Stimulated activated CD4-positive, alpha-beta T cell treated with anti-CD3 and anti-CD28 coated beads, Interleukin-1b, Interleukin-23, amount 100 ng/mL, for 1 hour (primary cell): ENCODE measurements at regions not wholly inside any gene's neighbourhood (a gene's known extent, or its start where the extent isn't known, plus 50 kb on each side); places are given as distances from the start of the nearest gene placed in this dataset.
"Not testable (repeated sequence)": the region's sequence is repeated elsewhere in the genome, so short reads cannot be mapped to it uniquely, and the experiment has no call there.

Experiments used
- DNase-seq, 2 donors: peaks; one replicate each; pipeline ENCODE4 v3.0.0-alpha.2; 2020; ENCODE audit warnings: low read depth in 2 of 2

DNA sequence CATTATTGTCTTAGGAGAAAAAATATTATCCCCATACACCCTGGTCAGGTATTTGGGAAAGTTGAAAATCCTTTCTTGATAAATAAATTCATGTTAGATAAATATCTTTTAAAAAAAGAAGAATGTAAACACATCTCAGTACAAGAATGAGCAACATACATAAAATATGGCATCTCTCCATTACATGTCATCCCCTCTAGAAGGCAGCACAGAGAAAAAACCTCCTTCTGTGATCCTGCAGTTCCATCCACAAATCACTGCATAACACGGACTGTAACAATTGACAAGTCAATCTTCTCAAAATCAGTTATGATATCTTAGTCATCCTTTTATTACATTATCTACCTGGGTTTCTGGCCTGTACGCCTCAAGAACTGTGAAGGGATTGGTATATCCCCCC is 683.9 kb upstream of the KLHL1 start:
- DNase-seq, result no peak

DNA sequence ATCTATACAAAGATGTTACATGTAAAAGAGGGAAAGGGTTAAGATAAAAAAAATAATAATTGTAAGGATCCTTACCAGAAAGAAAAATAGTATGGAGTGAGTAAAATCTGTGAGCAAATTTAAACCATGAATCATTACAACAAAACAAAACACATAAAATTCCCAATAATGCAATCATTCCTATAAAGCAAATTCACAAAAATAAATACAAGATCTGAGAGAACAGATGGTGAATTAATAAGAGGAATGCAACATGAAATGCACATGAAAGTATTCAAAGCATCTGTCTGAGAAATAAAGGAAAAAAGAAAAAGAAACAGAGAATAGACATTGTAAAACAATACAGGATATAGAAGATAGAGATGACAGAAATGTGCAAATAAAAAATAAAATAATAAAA is 681.5 kb upstream of the KLHL1 start:
- no peak for DNase-seq

DNA sequence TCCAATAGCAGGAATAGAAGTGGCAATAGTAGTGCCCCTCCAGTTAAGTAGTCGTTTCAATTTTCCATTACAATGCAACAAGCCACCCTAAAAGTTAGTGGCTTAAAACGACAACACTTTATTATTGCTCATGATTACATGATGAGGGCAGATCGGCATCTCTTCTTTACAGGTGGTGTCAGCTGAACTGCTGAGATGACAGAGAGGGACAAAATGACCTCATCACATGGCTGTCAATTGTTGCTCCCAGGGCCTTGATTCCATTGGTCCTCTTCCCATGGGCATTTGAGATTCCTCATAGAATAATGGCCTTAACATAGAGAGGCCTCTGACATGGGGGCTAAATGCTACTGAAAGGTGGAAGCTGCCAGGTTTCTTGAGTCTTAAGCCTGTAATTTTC is 679.8 kb upstream of the KLHL1 start:
- DNase-seq, result no peak

DNA sequence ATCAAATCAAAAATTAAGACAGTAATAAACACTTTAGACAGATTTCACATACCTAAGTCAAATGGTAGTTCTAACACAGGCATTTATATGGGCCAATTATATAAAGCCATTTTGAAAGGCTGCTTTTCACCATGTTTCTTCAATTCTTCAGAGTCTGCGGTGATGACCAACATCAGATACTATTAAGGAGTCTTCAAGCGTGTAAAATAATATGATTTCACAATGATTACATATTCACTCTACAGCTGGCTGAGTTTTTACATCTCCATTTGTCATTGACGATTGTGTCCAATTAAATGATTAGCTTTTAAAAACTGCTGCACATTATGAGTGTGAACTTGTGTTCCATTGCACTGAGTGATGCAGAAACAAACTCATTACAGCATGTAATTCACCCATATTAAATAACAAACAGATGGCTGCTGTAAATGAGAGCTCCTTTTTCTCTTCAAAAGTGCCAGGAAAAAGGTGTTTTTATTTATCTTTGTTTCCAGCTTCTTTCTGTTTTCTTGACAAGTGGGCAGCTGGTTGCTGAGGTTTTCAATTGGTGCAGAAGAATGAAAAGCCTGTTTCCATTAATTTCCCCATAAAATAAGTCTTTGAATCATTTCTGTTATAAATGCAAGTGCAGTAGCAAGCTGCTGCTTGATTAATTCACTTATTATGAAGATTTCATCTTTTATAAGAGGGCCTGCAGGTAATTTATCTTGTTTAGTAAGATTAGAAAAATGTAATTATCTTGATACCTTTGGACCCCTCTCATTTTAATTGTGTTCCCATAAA is 676.1 kb upstream of the KLHL1 start:
- DNase-seq, result no peak

DNA sequence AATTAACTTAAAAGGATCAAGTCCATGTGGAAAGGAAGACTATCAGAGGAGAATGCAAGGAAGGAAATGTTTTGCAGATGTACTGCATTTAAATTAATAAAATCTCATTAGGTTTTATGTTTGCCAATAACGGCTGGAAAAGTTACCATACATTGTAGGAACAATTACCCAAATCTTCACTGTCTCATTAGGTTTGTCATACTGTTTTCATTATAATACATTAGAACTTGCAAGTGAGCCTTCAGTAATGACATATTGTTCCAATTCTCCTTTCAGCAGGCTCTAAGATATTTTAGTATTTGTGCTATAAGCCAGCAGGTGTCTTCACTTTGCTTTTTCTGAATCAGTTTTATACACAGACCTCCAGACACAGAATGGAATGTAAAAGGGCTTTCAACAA is 661.6 kb upstream of the KLHL1 start:
- DNase-seq, result no peak

DNA sequence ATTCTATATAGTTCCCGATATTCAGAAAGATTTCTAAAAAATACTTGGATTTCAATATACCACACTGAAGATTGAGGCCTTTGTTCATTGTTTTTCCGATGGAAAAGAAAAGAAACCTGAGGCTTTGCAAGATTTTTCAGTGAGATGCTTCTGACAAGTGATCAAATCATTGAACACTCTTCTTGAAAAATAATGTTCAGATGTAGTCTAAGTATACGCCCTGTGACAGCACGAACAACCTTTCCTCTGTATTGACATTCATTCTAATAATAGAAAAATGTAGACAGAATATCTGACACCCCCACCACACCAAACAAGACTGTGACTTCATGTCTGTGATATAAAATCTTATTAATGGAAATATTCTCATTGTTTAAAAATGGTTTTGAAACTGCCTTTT is 650.7 kb upstream of the KLHL1 start:
- no peak for DNase-seq

DNA sequence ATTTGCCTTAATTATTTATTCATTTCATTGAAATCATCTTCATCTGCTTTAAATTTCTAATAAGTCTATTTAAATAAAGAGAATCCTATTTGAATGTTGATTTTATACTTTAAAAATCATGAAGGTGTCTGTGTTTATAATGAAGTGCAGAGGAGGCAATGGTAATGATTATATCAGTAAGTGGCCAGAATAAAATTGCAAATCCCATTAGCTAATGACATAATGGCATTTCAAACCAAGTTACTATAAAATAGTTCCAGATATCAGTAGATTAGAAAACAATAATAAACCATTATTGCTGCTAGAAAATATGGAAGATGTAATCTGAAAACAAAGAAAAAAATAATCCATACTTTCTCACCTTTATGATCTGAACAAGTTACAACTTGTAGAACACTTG is 647.8 kb upstream of the KLHL1 start:
- DNase-seq, result no peak

DNA sequence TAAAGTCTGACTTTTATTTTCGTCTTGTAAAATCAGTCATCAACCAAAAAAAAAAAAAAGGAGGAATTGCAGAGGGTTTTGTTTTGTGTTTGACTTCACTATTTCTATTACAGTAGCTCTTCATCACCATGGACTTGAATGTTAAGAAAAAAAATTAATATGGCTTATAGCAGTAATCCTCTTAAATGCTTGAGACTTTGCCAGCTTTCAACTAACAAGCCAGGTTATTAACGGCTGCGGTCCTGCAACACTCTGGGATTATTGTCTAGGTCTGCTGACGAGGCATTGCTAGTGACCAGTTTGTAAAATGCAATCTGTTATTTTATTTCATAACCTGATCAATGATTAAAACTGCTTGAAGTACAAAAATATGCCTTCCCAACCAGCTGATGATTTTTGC is 647.2 kb upstream of the KLHL1 start:
- DNase-seq, result no peak

DNA sequence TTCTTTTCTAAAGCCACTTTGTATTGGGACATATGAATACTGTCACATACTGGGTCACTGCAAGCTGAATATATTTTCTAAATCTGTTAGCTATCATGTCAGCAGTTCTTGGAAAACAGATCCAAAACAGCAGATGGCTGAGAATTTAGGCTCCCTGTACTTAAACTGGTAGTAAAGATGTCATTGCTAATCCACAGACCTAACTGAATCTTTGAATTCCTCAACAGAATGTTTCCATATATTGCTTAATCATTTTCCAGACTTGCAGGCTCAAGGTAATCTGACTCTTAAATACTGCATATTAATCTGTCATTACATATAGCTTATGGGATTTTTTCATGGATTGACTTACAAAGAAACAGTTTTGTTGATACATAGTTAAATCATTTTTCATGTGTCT is 639.0 kb upstream of the KLHL1 start:
- no peak for DNase-seq

DNA sequence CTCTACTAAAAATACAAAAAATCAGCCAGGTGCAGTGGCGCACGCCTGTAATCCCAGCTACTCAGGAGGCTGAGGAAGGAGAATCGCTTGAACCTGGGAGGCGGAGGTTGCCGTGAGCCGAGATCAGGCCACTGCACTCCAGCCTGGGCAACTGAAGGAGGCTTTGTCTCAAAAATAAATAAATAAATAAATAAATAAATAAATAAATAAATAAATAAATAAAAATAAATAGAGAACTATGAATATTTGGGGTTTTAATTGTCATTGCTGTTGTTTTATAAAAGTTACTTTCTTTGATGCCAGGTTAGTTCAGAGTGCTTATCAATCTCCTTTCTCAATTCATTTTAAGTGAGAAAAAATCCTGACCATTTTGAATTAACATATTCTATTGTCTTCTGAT is 638.2 kb upstream of the KLHL1 start:
- DNase-seq, result not testable (repeated sequence)

DNA sequence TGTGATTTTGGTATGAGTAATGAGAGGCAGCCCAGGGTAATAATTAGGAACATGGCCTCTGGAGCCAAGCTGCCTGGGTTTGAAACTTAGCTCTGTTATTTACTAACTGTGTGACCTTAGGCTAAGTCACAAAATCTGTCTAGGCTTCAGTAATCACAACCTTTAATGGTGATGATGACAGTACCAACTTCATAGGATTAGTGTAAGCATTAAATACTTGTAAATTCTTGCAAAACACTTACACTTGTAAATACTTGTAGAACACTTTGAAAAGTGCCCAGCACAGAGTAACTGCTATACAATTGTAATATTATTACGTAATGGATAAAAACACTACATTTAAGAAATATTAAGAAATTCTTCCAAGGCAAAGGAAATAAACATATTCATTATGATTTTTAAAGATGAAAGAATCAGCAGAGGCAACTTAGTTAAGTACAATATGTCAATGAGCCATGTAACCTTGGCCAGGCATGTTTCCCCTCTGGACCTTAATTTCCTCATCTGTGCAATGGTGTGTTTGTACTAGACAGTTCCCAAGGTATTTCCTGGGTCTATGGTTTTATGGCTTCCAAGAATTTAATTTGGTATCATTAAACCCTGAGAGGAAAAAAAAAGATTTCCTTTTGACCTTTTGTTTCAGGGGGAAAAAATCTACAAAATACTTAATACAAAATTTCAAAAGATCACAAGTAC is 628.5 kb upstream of the KLHL1 start:
- no peak for DNase-seq

DNA sequence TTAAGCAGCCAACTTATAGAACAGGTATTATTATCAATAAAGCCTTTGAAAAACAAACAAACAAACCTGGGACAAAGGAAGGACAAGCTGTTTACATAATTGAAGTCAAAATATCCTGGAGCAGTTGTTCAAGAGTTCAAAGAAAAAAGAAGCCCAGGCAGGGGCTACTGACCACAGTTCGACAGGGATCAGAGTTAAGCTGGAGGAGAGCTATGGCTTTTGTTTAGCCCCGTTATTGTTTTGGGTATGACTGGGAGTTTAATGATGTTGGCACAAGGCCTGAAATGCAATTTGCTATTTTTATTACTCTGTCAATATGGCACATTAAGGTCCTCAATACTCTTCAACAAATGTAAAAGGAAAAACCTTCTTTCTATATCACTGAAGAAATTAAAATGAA is 624.4 kb upstream of the KLHL1 start:
- no peak for DNase-seq

DNA sequence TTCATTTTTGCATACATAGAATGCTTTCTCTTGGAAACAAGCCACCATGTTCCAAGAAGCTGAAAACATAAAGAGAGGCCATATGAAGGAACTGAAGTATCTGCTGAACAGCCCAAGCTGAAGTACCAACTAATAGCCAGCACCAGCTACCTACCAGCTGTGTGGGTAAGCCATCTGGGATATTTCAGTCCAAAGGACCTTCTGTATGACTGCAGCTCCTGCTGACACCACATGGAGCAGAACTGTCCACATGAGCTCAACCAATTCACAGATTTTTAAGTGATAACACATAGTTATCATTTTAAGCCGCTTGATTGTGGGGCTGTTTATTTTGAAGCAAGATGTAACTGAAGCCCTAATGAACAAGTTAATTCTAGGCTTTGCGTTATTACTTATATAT is 621.1 kb upstream of the KLHL1 start:
- no peak for DNase-seq

DNA sequence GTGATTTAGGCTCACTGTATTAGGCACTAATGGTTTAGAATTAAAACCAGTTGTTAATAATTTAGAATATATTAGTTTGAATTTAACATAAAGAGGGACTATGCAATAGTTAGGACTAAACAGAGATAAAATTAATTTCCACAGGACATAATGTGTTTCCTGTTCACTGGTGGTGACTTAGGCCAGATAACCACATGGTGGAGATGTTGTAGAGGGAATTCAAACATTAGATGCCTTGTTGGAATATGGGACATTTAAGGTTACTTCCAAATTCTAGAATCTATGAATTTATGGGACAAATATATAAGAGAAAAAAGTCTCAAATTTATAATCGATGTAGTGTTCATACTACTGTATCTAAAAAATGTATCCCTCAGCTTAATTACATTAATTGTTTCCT is 615.5 kb upstream of the KLHL1 start:
- no peak for DNase-seq

DNA sequence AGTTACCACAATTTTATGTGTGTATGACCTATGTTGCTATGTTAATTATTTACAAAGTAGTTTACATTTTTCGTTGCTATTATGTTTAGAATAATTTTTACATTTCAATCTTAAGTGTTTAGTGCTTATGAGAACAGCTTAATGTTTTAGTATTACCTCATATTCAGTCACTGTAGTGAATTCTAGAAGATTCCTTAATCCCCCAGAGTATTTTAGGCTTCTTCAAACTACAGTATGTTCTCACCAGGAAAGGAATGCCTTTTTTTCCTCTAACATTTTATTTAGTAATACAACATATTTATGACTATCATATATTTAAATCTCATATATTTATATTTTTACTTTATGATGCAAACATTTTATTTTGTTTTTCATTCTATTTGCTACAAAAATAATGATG is 612.1 kb upstream of the KLHL1 start:
- DNase-seq, result no peak

DNA sequence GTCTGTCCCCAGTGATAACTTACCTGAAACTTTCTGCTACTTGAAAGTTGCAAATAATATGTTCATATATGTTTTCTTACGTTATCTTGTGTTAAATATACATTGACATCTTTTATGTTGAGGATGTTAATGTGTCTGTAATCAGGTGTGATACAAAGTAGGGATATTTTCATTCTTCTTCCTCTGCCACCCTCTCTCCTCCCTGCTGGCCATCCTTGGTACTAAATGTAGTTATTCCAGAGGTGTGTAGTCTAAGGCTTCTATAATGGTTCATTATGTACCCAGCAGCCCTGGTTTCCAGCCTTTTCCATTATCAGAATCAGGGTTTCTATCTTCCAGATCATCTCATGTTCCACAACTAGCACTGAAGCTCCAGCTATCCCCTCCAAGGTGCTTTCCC is 606.7 kb upstream of the KLHL1 start:
- DNase-seq, result no peak

DNA sequence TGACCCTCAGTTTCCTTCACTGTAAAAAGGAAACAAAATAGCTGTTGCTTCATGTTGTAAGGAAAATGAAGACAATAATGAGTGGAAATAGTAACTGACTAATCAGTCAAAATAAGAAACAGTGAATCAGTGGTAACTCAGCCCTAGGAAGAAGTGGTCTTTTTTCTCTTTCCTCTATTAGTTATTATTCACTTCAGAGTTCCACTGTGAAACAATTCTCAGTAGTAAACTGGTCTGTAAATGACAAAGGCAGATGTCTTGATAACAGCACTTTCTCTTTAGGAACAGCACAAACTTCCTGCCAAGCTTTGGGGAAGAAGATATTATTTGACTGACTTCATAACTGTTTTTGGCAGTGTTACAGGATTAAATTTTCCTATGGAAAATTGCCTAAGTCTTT is 600.5 kb upstream of the KLHL1 start:
- no peak for DNase-seq

DNA sequence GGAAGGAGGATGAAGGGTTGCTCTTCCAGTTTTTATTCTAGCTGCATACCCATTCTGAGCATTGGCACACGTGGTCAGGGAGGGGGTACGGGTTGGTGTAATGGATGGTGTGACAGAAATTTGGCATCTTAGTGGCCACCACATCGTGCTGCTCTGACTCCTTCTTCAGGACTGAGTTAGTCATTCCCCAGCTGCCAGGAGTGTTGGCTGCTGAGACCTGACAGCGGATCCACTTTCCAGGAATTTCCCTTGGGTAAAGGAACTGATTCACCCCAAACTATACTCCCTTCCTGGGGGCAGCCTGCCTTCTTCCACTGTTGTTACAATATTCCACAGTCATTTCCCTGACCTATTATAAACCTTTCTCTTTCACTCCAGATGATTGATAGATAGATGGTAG is 595.5 kb upstream of the KLHL1 start:
- DNase-seq, result no peak

DNA sequence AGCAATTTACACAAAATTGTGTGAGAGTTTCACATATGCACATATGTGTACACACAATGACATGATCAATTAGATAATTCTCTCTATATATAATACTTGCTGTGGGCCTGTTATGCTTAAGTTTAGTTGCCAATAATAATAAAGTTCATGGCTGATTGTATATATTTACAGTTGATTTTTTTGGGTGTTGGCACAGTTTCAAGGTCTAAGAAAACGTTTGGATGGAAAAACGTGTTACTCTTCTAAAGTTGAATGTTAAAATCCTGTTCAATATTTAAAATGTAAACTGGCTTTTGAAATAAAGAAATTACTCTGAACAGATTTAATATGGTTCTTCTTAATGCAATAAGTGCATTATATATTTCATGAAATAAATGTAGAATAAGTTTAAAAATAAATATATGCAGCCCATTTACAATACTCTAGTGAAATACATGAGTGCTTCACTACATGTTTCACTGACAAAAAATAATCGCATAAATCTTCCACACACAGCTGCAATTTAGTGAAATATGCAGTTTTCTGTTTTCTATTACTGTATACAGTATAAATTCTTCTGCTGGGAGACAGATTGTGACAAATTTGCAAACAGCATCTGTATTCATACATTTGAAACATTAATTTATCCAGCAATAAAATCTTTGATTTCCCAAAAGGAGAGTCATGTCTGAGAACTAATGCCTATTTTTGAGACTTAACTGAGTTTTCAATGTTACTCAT is 586.9 kb upstream of the KLHL1 start:
- no peak for DNase-seq

DNA sequence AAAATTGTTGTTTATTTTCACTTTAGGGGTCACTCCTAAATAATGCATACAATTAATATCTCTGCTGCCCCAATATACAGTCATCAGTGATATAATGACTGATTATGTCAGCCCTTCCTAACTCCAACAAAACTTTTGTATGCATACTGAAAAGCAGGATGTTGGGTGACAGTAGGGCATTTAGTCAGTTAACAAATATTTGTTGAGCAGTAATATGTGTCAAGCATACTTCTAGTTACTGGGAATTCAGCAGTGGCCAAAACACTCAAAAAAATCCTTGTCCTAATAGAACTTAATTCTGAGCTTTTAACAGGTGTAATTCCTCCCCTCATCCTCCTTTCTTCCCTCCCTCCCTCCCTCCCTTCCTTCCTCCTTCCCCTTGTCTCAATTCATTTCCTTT is 560.7 kb upstream of the KLHL1 start:
- no peak for DNase-seq

DNA sequence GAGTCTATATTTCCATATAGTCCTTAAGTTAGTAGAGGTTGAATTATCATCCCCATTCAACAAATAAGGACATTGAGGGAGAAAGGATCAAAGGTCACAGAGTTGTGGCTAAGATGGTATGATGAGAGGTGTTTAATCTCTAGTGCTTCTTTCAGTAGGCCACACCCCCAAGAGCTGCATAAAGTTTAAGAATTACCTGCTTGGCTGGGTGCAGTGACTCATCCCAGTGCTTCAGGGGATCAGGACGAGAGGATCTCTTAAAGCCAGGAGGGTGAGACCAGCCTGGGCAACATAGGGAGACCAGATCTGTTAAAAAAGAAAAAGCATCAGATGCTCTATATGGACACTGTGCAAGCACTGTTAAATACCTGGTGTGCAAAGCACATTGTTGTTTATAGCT is 560.0 kb upstream of the KLHL1 start:
- no peak for DNase-seq

DNA sequence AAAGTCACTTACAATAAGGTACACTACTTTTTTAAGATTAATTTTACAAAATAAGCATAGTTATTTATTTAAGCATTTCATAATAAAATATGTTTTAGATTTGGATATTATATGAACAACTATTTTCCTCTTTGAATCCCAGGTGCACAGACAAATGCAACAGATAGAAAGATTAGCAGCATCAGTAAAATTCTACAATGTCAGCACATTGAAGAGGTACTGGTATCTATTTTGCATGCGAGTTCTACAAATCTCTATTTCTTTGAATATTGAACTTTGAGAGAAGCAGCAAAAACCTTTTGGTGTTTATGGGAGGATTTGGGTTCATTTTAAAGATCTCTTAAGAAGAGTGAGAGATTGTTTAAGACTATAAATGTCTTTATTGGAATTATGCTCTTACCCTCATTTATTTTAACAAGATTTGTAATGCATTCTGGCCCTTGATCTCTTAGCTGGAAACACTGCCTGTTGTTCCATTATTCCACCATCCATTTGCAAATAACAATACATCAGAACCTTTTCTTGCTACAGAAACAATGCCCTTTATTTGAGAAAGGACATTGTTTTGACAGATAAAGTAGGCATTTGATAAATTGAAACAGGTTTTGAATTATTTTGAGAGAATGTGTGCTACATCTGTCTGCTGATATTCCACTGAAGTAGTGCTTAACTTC is 558.8 kb upstream of the KLHL1 start:
- DNase-seq, result no peak
